HG02763 (cell line): ENCODE measurements at regions not wholly inside any gene's neighbourhood (a gene's known extent, or its start where the extent isn't known, plus 50 kb on each side); places are given as distances from the start of the nearest gene placed in this dataset.
"Not testable (repeated sequence)": the region's sequence is repeated elsewhere in the genome, so short reads cannot be mapped to it uniquely, and the experiment has no call there.

Experiments used
- ATAC-seq: cut with Tn5 transposase; IDR thresholded peaks from one replicate; pipeline ENCODE4 v1.9.1; 2021; ENCODE audit warnings: mild to moderate bottlenecking, moderate library complexity; ENCODE audit not compliant: unreplicated experiment

DNA sequence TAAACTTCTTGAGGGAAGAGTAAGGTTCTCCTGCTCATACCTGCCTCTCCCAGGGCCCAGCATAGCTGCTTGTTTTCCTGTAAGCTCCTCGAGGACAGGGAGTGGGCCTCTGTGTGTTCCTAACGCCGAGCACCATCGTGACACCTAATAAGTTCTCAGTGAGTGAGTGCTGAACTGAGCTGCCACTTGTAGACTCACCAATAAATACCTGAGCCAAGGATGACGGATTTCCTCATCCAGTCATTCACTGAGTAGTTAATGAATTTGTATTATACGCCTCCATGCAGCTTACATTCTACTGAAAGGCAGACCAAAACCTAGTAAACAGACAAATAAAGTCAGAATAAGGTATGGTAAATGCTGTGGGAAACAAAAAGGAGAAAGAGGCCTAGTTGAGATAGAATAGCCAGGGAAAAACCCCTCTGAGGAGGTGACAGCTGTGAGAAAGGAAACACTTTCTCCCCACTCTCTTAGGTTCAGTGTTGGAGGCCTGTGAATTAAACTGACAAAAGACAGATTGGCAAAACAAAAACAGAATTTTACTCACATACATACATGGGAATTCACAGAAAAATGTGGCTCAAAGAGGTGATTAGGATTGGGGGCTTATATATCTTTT is 138.6 kb downstream of the B3GNT2 start:
- ATAC-seq: peak; percentile 52

DNA sequence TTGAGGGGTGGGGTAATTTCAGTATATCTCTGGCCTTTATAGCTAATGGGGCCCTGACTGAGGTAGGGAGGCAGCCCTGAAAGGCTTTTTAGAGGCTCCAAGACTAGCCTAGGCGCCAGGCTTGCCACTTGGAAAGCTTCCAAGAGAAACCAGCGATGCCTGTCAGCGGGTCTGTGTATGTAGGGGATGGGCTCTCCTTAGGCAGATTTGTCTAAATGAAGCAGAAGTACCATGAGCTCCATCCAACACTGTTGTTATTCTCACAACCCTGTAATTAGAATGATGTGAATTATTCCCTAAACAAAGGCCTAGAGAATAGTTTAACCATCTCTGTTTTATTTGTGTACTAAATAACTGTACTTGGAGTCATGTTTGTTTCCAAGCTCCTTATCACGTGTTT is 138.1 kb downstream of the B3GNT2 start:
- no peak for ATAC-seq

DNA sequence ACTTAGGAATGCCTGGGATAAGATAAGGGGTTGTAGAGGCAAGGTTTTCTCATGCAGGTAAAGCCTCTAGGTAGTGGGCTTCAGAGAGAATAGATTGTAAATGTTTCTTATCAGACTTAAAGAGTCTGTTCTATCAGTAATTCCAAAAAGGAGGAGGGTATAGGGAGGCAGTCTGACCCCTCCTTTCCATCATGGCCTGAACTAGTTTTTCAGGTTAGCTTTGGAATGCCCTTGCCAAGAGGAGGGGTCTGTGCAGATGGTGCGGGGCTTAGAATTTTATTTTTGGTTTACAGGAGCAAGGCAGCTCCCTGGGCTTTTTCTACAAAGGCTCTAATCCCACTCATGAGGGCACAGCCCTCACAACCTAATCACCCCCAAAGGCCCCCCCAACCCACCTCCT is 135.0 kb downstream of the B3GNT2 start:
- ATAC-seq: no peak

DNA sequence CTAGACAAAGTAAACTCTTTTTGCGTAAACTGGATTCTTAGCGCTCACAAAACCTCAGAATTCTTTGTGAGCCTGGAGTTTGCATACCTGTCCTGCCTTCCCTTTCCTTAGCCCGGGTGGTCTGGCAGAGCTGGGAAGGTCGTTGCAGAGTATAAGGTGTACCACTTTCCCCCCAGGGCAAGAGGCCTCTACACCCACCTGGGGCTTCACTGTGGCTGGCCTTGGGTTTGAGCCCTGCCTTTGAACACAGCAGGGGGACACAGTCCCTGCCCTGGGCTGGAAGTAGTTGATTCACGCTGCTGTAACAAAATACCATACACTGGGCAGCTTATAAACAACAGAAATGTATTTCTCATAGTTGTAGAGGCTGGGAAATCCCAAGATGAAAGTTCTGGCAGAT is 133.9 kb downstream of the B3GNT2 start:
- ATAC-seq: no peak

DNA sequence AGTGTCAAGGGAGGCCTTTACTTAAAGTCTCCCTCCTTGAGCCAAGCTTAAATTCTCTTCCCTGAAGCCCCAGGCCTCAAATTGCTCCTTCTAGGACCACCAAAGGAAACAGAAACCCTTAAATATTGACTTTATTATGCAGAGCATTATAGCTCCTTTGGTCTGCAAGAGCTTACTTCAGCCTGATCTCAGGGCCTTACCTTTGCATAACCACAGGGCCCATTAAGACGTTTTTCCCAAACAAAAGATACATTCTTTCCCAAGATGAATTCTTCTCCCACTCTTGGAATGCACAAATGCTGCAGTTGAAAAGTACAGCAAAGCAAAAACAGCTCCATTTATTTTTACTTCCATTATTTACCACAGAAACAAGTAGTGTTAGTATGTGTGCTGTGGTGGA is 130.8 kb downstream of the B3GNT2 start:
- ATAC-seq: no peak

DNA sequence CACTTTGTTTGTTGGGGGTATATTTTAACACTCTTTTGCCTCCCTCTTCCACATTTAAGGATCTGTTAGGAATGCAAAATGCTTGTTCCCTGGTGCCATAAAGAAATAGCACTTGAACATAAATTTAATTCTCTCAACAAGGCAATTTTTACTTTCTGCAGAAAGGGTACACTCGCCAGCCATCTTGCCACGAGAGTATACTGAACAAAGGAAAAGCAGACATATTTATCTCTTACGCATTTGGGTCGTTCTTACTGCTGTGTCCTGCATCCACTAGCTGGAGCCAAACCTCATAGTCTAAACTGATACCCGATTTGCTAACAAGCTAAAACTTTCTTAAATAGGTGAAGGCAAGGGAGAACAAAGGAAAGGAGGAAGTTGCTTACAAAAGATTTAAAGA is 129.5 kb downstream of the B3GNT2 start:
- no peak for ATAC-seq

DNA sequence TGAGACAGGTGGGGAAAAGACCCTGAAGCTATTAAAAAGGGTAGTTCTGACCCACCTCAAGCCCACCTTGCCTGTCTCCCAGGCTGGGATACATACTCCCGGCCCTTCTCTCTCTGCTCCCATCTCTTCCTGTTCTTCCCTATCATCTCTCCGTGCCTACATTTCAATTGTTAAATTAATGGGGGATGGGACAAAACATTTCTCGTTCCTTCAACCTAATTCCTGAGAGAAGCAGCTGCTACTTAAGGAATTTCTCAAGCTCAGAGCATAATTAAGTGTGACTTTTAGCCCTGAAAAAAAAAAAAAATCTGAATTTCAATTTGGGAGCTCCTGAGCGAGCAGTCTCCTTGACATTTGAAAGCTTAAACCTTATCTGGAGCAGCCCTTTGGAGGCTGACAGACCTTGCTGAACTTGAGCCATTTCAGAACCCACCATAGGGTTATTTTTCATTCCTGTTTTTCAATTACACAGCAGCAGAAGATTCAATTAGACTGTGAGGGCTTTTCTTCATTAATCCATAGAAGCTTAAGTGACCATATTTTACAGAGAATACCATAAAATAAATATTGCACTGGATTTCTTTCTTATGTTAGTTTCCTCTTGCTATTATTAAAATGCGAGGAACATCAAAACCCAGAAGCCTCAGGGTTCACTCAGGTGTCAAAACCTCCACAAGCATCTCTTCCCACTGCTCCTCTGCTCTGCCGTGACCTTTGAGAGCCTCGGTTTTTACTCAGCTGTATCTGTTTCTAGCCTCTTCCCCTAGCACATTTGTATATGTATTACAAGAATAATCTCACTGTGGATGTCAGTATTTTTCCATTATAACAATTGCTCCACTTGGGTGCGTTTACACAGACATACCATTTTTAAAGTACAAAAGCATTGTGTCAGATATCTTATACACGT is 125.7 kb downstream of the B3GNT2 start:
- no peak for ATAC-seq

DNA sequence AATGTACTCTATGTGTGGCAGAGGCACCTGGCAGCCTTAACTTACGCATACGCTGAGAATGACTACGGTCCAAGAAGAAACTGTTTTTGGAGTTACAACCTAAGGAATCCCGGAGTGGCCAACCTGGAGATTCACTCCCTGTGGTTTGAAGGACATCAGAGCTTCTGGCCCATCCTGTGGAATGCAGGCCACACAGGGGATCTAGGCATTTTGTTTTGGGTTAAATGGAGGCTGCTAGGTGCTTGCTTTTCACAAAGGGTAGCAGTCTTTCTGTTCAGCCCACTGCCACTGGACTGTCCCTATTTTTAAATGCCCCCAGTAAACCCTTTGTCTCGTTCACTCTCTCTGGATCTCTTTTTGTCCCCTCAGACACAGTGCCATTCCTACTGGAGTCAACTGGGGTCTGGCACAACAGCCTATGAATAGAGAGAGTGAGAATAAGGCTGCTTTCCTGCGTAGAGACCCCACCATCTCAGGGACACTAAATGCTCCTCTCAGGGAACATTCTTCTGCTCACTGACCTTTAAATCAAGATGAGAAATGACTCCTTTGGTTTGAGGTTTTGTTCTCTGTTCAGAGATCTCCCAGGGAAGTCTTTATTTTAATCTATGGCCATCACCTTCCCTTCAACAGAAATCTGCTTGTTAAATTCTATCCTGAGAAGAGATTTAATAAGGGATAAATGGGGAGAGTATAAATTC is 124.9 kb downstream of the B3GNT2 start:
- ATAC-seq: no peak

DNA sequence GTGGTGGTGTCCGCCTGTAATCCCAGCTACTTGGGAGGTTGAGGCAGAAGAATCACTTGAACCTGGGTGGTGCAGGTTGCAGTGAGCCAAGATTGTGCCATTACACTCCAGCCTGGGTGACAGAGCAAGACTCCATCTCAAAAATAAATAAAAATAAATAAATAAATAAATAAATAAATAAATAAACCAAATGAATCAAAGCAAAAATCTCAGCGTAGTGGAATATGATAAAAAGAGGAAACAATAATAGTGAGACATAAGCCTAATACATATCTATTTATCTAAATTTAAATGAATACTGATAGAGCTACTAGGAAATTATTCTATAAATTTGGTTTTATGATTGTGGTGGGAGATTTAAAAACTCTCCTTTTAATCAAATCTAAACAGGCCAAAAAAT is 124.2 kb downstream of the B3GNT2 start:
- ATAC-seq: not testable (repeated sequence)

DNA sequence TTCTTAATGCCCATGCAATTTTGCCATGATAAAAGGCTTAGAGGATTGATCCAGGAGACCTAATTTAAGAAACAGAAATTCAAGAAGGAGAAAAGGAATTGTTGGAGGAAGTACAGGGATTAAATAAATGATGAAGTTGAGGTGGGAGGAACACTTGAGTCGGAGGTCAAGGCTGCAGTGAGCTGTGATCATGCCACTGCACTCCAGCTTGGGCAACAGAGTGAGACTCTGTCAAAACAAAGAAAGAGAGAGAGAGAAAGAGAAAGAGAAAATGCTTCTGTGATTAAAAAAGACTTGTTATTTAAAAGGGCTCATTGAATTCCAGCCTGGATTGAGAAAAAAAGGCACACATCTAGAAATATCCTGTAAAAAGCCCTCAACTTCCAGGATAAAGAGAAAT is 123.2 kb downstream of the B3GNT2 start:
- ATAC-seq: no peak

DNA sequence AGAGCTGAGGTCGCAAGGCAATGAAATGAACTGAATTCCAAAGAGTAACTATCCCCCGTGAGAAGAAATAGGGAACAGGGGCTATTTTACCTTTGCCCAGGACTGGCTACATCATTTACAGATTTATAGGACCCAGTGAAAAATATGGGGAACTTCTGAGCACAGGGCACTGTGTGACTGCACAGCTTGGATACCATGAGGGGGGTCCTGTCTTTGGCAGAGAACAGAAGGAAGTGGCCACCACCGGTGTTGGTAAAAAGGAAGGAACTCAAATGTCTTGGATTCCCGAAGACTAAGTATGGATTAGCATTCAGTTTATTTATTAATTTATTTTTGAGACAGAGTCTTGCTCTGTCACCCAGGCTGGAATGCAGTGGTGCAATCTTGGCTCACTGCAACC is 119.6 kb downstream of the B3GNT2 start:
- no peak for ATAC-seq

DNA sequence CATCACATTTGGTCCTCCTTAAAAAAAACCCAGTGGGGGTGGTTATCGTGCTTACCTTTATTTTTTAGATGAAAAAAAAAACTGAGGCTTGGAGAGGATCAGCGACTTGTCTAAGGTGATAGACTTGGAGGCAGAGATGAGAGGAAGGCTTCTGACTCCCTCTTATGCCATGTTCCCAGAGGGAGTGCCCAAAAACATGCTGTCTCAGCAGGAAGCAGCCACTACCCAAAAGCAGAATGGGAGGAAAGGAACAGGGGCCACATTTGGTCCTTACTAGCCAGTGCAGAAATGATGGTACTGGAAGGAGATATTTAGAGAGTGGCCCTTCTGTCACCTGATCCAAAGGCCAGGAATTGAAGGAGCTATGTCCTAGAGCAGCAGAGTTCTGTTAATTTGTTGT is 118.4 kb downstream of the B3GNT2 start:
- no peak for ATAC-seq

DNA sequence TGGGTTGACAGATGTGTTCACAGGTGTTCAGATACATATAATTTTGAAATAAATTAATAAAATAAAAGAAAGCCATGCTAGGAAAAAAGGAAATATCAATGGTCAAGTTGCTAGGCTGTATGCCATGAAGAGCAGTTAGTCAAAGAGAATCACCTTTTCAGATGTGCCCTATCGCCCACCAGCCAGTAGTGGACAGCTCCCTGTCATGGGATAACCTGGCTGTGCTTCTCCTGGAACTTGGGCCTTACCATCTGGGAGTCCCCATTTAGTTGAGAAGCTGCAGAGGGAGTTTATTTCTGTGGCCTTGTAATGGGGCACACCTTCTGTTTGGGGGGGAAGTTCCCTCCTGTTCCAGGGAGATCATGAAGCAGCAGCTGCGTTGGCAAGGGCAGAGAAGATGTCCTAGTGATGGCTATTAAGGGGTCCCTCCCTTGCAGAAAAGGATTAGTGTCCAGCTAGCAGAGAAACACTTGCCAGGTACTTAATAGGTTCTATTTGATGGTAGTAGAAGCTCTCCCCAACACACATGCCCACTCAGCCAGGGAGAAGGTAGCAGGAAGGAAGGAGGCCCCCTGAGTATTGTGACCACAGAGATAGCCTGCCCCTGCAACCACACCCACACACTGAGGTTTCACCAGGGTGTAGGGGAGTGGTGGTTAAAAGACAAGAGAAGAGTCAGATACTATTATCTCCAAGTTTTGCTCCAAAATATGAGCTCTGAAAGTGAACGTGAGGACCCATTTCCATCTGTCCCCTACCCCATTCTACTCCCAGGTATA is 117.7 kb downstream of the B3GNT2 start:
- ATAC-seq: peak; percentile 86

DNA sequence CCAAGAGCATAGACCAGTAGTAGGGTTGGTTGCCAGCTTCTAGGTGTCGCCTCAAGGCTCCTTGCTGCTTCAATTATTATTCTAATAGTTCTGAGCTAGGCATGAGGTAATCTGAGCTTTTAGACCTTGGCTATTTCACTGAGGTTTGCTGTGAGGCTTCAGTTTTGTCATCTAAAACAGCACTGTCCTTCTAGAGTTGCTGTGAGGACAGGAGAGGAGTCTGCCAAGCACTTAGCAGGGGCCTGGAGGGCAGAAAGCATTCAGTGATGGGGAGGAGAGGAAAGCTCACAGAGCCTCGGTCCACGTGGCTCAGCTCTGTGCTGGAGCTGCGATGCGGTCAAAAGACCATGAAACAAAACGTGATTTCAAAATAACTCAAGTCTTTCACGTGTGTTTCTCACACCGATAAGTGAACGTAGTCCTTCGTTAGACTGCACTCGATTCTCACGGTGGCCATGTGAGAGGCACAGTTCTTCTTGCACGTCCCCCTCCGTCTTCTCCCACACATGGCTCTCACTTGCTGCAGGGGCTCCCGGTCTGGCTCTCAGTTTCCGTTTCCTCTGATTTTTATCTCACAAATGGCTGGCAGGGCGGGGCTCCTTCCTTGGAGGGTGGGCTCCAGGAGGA is 113.7 kb downstream of the B3GNT2 start:
- ATAC-seq: peak; percentile 40

DNA sequence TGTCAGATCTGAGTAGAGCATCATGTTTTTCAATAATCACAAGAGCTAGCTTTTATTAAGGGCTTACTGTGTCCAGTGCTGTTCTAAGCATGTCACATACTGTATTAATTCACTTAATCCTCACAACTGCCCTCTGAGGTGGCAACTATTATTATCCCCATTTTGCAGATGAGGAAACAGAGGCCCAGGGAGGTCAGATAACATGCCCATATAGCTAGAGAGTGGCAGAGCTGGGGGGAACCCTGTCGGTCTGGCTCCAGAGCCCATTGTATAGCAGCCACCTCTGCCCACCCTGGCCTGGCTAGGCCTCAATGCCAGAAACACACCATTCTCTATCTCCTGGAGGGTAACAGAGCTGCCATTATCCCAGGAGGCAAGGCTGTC is 113.2 kb downstream of the B3GNT2 start:
- ATAC-seq: no peak

DNA sequence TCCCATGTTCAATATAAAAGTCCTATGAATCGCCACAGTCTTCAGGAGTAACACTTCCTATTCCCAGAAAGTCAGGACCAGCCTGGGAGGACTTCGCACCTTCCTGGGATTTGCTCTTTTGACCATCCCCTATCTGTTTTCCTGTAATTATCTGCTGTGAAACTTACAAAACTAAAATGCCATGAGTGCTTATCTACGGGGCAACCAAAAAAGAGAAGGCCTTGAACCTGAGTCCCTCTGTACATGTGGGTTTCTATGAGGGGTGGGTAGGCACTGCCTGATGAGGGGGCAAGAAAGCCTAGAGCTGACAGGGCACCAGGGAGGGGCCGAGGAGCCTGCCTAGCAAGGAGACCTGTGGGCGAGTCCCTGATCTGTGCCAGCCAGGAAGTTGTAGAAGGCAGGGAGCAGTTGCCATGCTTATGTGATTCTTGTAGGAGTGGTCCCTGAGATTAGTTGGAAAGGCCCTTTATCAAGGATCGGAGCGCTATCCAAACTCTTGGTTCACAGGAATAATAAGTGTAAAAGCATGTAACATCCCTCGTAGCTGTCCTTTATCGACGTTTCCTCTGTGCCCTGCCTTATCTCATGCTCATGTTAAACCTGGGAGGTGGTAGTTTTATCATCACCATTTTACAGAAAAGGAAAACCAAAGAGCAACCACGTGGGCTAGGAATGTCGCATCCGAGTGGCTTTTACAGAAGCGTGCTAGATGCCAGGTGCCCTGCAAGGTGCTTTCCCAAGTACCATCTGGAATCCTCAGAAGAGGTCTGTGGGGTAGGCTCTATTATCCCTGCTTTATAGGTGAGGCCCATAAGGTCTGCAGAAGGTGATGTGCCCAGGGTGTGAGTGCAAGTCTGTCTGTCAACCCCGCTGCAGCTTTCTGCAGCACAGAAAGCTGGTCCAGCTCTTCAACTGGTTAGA is 111.8 kb downstream of the B3GNT2 start:
- ATAC-seq: no peak

DNA sequence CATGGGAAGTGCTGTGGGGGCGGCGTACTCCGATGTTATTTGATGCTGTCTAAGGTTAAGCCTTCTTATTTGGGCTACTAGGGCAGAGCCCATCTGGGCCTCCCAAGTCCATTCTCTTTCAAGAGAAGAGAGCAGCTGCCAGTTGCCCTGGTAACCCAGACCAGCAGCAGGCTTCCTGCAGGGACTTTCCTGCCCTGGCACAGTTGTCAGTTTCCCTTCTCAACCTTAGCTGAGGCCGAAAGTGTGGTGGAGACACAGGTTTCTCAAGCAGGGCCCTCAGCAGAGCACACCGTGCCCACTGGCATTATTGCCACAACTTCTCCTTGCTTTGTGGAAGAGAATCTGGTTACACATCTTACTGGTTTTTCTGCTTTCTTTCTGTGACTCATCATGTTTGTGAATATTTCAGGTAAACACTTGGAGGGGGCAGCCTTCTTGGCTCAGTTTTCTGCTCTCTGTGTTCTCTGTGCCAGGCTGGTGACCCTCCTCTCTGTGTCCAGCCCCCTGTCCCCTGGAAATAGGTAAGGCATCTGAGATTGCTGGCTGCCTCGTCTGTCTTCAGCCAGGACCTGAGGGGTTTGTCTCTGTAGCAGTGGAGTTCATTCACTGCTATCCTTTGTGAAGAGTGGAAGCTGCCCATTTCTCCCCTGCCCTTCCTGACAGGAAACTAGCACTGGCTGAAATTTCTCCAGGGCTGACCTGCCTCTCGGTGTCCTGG is 111.0 kb downstream of the B3GNT2 start:
- ATAC-seq: peak; percentile 37

DNA sequence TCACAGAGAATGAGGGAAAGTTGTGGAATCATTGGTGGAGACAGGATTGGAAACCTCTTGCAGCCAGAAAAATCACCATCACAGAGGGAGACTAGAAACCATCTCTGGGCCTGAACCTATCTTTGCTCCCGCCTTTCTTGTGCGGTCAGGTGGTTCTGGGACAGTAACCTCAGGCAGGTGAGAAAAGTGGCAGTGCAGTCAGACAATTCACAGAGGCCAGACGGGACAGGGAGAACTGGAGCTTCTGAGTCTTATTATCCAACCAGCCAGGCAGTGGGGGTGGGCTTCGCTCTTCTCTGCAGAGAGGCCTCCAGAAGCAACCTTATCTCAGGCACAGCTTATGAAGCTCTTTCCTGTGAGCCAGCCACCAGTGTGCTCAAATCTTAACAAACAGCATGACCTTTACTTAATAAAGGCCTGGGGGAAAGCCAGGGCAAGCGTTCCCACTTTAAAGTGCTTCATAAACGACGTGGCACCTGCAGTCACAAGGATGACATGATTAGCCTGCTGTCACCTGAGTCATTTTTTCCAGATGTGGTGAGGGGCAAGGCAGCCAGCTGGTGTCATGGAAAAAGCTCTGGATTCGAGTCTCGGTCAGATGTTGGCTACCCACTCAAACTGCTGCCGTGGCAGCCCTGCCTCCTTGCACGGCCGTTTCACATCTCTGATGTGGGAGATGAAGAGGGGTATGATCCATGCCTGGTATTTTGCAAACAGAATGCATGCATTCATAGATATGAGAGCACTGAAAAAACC is 109.7 kb downstream of the B3GNT2 start:
- ATAC-seq: no peak
